ENCODE measurements at regions not wholly inside any gene's neighbourhood (a gene's known extent, or its start where the extent isn't known, plus 50 kb on each side); places are given as distances from the start of the nearest gene placed in this dataset.

GRCh38 chr11:23755076-23755475 is 741.8 kb upstream of the LUZP2 start:
- 67 to 71% methylated on average over 2 of the region's 2 CpGs for WGBS, 2 donors
- H3K4me3 ChIP-seq (ENCODE audit: low read depth, poor library complexity, severe bottlenecking) = no peak overlapping the region
- intact Hi-C loops (cut with DNase I; ENCODE audit: low total_unique reads) = no loop called here
- TF ChIP-seq POLR2A (IDR thresholded peaks at IDR 0.05) = no peak
- TF ChIP-seq, protein P1, sequence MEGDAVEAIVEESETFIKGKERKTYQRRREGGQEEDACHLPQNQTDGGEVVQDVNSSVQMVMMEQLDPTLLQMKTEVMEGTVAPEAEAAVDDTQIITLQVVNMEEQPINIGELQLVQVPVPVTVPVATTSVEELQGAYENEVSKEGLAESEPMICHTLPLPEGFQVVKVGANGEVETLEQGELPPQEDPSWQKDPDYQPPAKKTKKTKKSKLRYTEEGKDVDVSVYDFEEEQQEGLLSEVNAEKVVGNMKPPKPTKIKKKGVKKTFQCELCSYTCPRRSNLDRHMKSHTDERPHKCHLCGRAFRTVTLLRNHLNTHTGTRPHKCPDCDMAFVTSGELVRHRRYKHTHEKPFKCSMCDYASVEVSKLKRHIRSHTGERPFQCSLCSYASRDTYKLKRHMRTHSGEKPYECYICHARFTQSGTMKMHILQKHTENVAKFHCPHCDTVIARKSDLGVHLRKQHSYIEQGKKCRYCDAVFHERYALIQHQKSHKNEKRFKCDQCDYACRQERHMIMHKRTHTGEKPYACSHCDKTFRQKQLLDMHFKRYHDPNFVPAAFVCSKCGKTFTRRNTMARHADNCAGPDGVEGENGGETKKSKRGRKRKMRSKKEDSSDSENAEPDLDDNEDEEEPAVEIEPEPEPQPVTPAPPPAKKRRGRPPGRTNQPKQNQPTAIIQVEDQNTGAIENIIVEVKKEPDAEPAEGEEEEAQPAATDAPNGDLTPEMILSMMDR (IDR thresholded peaks at IDR 0.05) = no peak
- no peak for DNase-seq (ENCODE audit: low spot score in 2 of 2)

GRCh38 chr11:23755769-23756168 is 741.1 kb upstream of the LUZP2 start:
- no peak overlapping the region for H3K4me3 ChIP-seq (ENCODE audit: low read depth, poor library complexity, severe bottlenecking)
- WGBS, 2 donors = 58 to 65% methylated on average over 2 of the region's 2 CpGs
- DNase-seq (ENCODE audit: low spot score in 2 of 2) = no peak
- TF ChIP-seq, protein P1 (IDR thresholded peaks at IDR 0.05) = no peak
- no peak for TF ChIP-seq POLR2A (IDR thresholded peaks at IDR 0.05)
- intact Hi-C loops (cut with DNase I; ENCODE audit: low total_unique reads) = no loop called here

- DNase-seq (ENCODE audit: low spot score in 2 of 2) = no peak
- H3K4me3 ChIP-seq (ENCODE audit: low read depth, poor library complexity, severe bottlenecking) = no peak overlapping the region
- TF ChIP-seq, protein P1 (IDR thresholded peaks at IDR 0.05) = no peak
- TF ChIP-seq POLR2A (IDR thresholded peaks at IDR 0.05) = no peak
- 86 to 88% methylated on average over 2 of the region's 2 CpGs for WGBS, 2 donors
- intact Hi-C loops (cut with DNase I; ENCODE audit: low total_unique reads) = no loop called here
These were observed 737.4 kb upstream of the LUZP2 start for GRCh38 chr11:23759489-23759888.

DNA sequence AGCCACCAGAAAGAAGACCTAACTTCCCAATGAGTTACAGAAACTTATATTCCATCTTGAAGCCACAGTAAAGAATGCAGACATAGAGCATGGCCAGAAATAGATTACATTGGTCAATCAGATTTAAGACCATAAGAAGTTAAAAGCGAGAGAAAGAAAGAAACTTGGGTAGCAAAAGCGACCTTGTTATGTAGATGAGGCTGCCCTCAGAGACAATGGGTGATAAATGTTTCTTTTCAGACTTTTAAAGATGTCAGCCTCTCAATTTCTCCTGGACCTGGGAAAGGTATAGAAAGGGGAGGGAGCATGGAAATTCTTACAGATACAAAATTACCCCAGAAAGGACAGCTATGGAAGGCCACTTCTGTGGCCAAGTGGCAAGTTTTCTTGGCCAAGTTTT is 732.6 kb upstream of the LUZP2 start:
- no peak overlapping the region for H3K4me3 ChIP-seq (ENCODE audit: low read depth, poor library complexity, severe bottlenecking)
- no peak for DNase-seq (ENCODE audit: low spot score in 2 of 2)
- intact Hi-C loops (cut with DNase I; ENCODE audit: low total_unique reads) = no loop called here
- TF ChIP-seq POLR2A (IDR thresholded peaks at IDR 0.05) = no peak
- WGBS, 2 donors = 90 to 98% methylated on average over 2 of the region's 2 CpGs

DNA sequence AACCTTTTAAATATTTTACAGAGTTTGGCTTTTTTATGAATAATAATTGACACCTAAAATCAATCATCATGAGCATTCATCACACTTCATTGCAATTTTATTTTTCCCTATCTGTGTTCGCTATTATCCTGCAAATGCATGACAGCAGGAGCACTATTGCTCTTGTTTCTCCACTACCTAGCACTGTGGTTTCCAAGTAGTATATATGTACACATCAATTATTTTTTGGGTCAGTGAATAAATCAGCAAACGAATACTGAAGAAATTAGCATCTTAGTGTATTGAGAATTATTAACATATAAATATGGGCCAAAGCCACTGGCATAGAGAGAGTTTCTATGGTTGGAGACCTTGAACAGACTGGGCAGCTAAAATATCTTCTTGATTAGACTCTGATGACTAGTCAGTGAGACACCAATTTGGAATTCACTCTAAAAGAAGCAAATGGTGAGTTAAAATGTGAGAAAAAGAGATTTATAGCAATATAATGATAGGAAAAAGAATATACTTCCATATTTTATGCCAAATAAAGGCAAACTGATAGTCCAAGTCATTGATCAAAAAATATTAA is 731.1 kb upstream of the LUZP2 start:
- TF ChIP-seq, protein P1 (IDR thresholded peaks at IDR 0.05) = no peak
- no peak for TF ChIP-seq POLR2A (IDR thresholded peaks at IDR 0.05)
- no peak for DNase-seq (ENCODE audit: low spot score in 2 of 2)
- WGBS, 2 donors = 55 to 80% methylated on average over 2 of the region's 2 CpGs
- no peak overlapping the region for H3K4me3 ChIP-seq (ENCODE audit: low read depth, poor library complexity, severe bottlenecking)
- intact Hi-C loops (cut with DNase I; ENCODE audit: low total_unique reads) = no loop called here

- no peak overlapping the region for H3K4me3 ChIP-seq (ENCODE audit: low read depth, poor library complexity, severe bottlenecking)
- DNase-seq (ENCODE audit: low spot score in 2 of 2) = no peak
- intact Hi-C loops (cut with DNase I; ENCODE audit: low total_unique reads) = no loop called here
- WGBS, 2 donors = 50 to 68% methylated on average over 1 of the region's 1 CpG
- TF ChIP-seq POLR2A (IDR thresholded peaks at IDR 0.05) = no peak
- TF ChIP-seq, protein P1 (IDR thresholded peaks at IDR 0.05) = no peak
These were observed 729.3 kb upstream of the LUZP2 start for GRCh38 chr11:23767576-23767975.
